NCI-H1105 (cell line): ENCODE measurements at regions not wholly inside any gene's neighbourhood (a gene's known extent, or its start where the extent isn't known, plus 50 kb on each side); places are given as distances from the start of the nearest gene placed in this dataset.
"Not testable (repeated sequence)": the region's sequence is repeated elsewhere in the genome, so short reads cannot be mapped to it uniquely, and the experiment has no call there.

Experiments used
- DNase-seq: peaks from one replicate; lab custom pipeline; 2025; lab: John Stamatoyannopoulos, UW

DNA sequence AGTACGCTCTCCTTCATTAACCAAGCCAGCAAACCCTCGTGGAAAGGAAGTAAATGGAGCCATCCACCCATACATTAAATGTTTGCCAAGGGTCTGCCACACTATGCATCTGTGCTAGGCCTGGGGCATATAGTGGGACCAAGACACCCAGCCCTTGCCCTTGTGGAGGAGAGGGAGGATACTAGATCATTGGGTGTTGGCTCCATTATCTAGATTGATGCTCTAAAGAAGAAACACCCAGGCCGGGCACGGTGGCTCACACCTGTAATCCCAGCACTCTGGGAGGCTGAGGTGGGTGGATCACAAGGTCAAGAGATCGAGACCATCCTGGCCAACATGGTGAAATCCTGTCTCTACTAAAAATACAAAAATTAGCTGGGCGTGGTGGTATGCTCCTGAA, 193.3 kb upstream of the CDH5 start:
- not testable (repeated sequence) for DNase-seq

GRCh38 chr16:66172463-66172862, 194.0 kb upstream of the CDH5 start:
- no peak for DNase-seq

- no peak for DNase-seq
Measured at GRCh38 chr16:66171578-66171977, 194.9 kb upstream of the CDH5 start.

- no peak for DNase-seq
Measured at GRCh38 chr16:66170989-66171388, 195.5 kb upstream of the CDH5 start.

DNA sequence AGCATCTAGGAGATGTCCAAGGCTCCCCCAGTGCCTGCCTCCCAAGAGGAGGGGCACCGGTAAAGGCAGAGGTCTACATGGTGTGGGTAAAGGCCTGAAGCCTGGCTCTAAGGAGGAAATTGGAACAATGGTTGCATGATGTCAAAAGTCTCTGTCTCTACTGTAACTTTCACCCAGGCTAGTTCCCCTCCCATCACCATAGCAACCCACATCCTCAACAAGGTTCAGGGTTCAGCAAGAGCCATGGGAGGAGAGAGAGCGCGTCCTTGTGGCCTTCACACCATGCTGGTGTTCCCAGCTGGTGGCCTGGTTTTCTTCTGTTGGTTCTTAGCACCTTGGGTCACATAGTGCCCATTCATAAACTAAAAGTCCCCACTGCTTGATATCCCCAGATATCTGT, 196.7 kb upstream of the CDH5 start:
- no peak for DNase-seq

- DNase-seq = no peak
Measured at GRCh38 chr16:66168777-66169176, 197.7 kb upstream of the CDH5 start.

GRCh38 chr16:66167564-66168291, 198.8 kb upstream of the CDH5 start:
- no peak for DNase-seq

GRCh38 chr16:66166490-66166889, 200.0 kb upstream of the CDH5 start:
- DNase-seq = no peak

DNA sequence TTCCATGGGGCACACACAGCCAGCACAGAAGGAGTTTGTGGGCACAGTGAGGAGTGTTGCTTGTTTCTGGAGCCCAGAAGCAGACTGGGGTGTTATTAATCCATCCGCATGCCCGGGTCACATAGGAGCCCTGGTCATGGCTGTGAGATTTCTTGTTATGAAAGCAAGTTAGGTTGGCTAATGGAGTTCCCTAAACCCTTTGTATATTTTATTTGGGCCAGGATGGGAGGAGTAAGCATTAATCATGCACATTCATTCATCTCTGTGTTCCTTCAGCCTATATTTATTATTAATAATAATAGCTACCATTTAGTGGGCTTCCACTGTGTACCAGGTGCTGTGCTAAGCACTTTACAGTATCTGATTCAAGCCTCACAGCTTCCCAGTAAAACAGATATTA, 200.6 kb upstream of the CDH5 start:
- DNase-seq = no peak

DNA sequence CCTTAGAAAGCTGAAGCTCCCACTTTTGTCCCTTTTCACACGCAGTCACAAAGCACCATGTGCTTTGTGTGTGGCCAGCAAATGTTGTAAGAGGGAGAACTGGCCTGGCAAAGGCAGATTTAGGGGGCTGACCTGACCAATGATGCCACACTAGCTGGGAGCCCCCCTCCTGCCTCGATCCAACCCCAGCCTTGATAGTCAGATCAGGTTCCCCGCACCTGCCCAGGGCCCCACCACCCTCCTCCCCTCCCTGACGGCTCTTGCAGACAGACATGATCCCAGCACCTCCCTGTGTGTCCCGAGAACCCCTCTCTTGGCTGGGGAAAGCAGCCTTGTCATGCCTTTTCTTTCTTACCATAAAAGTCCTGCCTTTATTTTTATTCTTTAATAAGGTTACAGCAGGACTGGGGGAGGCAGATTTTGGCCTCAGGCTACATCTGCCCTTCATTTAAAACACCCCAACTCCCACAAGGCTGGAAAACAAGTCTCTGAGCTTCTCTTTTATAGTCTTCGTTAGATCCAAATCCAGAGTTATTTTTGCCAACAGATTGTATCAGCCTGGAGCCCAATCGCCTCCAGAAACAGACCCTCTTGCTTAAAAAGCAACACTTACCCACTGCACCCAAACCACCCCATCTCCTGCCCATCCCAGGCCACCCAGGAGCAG, 201.8 kb upstream of the CDH5 start:
- DNase-seq = no peak

DNA sequence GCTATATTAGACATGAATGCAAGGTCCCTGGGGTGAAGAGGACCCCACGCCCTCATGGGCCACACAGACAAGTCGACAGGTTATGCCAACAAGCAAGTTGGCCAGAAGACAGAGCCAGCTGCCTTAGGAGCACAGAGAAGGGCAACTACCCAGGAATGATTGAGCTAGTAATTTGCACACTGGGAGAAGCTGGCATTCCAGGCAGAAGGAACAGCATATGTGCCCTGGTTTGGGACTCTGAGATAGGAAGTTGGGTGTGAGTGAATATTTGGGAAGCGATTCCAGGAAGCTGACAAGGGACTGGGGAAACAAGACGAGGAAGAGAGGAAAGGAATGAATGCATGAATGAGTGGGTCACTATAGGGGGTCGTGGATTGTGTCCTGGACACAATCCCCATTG, 203.7 kb upstream of the CDH5 start:
- DNase-seq = no peak

DNA sequence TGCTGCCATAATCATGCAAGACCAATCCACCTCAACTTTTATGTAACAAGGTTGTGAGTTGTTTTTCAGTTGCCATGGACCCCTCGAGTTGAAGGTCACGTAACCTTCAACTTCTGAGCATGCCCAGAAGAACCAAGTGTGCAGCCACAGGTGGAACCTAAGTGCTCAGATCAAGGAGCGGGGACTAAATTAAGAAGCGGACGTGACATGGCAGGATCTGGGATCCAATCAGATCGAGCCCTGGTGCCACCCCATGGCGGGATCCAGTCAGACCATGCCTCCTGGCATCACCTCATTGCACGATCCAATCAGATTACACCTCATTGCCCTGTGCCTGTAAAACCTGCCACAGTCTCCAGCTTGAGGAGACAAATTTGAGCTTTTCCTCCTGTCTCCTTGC, 204.5 kb upstream of the CDH5 start:
- DNase-seq = no peak

DNA sequence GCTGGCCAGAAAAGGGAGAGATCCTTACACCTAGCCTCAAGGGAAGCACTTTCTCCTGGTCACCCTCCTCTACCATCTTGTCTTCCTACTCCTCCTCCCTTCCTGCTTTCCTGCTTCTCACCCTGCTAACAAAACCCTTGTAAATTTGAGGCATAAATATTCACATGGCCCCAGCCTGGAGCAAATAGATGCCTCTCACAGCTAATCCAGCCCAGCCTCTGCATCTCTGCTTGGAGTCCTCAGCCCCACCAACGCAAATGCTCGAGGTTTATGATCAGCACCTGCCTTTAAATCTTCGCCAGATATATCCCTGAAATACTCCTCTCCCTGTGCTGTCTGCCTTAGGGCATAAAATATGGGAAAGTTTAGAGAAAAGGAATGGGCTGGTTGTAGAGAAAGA, 205.2 kb upstream of the CDH5 start:
- DNase-seq = no peak

- no peak for DNase-seq
Measured at GRCh38 chr16:66159987-66160386, 206.5 kb upstream of the CDH5 start.

DNA sequence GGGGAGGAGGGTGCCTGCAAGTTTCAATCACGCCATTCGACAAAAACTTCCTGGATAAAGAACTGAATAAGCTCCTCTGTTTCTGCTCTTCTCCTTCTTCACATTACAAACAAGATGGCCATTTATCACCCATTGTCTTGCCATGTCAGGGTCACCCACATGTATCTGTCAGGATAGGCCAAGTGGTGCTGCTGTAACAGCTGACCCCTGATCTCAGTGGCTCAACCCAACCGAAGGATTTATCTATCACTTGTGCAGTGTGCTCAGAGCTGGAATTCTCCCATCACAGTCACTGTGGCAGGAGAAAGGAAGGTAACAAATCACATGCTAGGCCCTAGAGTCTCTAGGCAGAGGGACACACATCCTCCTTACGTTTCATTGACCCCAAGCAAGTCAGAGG, 210.0 kb upstream of the CDH5 start:
- DNase-seq = no peak

DNA sequence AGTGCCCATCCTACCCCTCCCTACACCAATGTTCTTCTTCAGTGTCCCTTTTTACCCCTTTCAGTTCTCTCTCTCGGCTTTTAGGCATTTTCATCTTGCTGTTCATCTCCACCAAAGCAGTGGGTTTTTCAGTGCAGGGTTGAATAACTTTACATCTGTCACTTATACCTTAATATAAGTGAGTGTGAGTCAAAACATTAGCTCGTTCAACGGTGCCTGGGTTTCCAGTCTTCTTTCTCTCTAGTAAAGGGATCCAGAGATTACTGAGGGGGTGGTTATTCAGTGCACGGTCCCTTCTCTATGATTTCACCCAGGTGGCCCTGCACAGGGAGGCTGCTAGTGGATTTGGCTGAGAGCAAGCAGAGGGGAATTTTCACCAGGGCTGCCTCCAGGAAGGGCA, 210.6 kb upstream of the CDH5 start:
- DNase-seq = no peak

- DNase-seq = no peak
Measured at GRCh38 chr16:66154801-66155200, 211.7 kb upstream of the CDH5 start.

DNA sequence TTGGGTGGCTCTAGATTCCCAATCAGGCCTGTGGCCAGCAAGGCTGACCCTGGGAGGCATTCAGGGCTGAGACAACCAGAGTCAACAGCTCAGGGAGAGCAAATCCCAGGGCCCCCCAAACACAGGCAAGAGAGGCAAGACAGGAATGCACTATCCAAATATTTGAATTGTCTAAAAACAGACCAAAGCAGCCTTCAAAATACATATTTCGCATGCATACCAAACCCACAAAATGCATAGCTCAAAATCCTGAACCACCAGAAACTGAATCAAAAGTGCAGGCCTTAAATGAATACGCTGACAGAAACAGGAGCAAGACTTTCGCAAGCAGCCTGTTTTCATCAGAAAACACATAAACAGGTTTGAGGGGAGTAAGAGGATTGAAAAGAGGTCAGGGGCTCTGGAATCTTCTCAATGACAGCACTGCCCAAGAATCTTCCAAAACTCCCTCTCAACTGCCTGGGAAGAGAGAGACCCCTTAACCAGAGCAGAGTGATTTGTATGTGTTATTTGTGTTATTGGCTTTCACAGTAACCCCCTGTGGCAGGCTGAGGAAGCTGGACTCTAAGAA, 213.6 kb upstream of the CDH5 start:
- DNase-seq = no peak

- DNase-seq = no peak
Measured at GRCh38 chr16:66152181-66152580, 214.3 kb upstream of the CDH5 start.

DNA sequence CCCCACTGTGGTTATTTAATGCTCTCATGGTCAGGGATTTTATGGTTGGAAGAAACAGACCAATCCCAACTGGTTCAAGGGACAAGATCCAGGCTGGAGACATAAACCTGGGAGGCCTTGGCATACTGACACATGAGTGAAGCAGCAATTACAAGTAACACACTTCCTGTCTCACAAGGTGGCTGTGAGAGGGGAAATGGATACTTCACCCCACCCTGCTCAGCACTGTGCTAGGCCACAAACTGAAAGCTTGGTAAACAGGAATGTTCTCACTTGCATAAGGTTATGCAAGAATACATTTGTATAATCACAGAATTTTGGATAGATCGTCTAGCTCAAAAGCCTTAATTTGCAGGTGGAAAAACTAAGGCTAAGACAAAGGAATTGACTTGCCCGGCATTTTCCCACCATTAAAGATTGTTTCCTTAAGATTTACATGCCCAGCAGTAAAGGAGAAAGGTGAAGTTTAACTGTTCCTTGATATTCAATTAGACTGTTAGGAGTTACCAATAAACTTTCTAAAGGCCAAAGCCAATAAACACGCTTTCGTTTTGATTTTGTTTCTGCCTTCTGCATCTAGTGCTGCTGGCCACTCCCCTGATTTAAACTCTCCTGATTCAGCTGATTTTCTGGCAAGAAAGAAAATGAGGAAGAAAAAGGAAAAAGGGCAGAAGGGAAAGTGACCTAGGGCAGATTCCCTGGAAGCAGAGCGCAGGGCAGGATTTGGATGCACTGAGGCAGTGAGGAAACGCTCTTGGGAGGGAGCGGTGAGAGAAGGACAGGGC, 215.6 kb upstream of the CDH5 start:
- no peak for DNase-seq

- DNase-seq = no peak
Measured at GRCh38 chr16:66147291-66147690, 219.2 kb upstream of the CDH5 start.

- DNase-seq = no peak
Measured at GRCh38 chr16:66146798-66147197, 219.7 kb upstream of the CDH5 start.

DNA sequence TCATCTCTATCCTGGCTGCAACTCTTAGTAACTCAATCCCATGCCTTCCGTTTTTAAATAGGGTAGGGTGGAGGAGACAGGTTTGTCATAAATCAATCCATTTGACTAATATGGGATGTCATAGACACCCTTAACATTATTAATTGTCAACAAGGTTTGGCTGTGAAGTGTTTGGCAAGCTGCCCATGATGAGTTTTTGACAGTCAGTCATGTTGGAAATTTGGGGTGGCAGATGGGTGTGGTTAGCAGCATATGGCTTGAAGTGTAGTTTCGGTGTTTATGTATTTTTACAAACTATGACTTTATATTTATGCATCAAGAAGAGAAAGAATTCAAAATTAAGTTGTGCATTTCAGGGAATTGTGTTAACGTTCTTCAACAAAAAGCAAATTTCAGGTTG, 221.8 kb upstream of the CDH5 start:
- peak; percentile 19 for DNase-seq
